Progenitor cell of endocrine pancreas (in vitro differentiated cells): ENCODE measurements at regions not wholly inside any gene's neighbourhood (a gene's known extent, or its start where the extent isn't known, plus 50 kb on each side); places are given as distances from the start of the nearest gene placed in this dataset.
"Not testable (repeated sequence)": the region's sequence is repeated elsewhere in the genome, so short reads cannot be mapped to it uniquely, and the experiment has no call there.

Source experiments
- DNase-seq: peaks from one replicate; pipeline ENCODE4 v3.0.0; 2021; ENCODE audit warnings: low spot score; ENCODE audit not compliant: unreplicated experiment
- H3K27ac Mint-ChIP-seq: 2 replicates; pipeline ENCODE4 v1.8.0; 2021; ENCODE audit warnings: mild to moderate bottlenecking, moderate library complexity, mixed read lengths
- H3K27me3 Mint-ChIP-seq: 2 replicates; pipeline ENCODE4 v1.8.0; 2021; ENCODE audit warnings: mixed read lengths
- H3K36me3 Mint-ChIP-seq: 2 replicates; pipeline ENCODE4 v1.8.0; 2022; ENCODE audit warnings: mixed read lengths; ENCODE audit not compliant: insufficient read depth
- H3K4me1 Mint-ChIP-seq: 2 replicates; pipeline ENCODE4 v1.8.0; 2021; ENCODE audit warnings: low read depth, mixed read lengths
- H3K4me3 Mint-ChIP-seq: 2 replicates; pipeline ENCODE4 v1.8.0; 2021; ENCODE audit warnings: low read depth, mild to moderate bottlenecking, moderate library complexity, mixed read lengths
- H3K9me3 Mint-ChIP-seq: 2 replicates; pipeline ENCODE4 v1.8.0; 2021; ENCODE audit warnings: low read depth, mixed read lengths
- CTCF ChIP-seq: fragments of 200-600 bp; sonication (generic); IDR thresholded peaks from one replicate; pipeline ENCODE4 v1.5.0; 2021; ENCODE audit warnings: antibody characterized with exemption, mild to moderate bottlenecking; ENCODE audit not compliant: unreplicated experiment

- Mint-ChIP-seq H3K4me1 (no peaks in the 10 kb centered on the region), H3K4me3 (no peak overlapping the region), H3K36me3 (no peaks in the 10 kb centered on the region), H3K27ac (no peak overlapping the region), H3K9me3 (peaks cover 3% of the 10 kb centered on the region), H3K27me3 (no peaks in the 10 kb centered on the region)
- no peak for DNase-seq
- TF ChIP-seq CTCF, result no peak
Measured at GRCh38 chr11:91075032-91075695, 852.3 kb upstream of the CHORDC1 start.

GRCh38 chr11:91067666-91068065, 844.8 kb upstream of the CHORDC1 start:
- TF ChIP-seq CTCF, result no peak
- Mint-ChIP-seq H3K27me3 (no peaks in the 10 kb centered on the region), H3K9me3 (peaks cover 3% of the 10 kb centered on the region), H3K36me3 (no peaks in the 10 kb centered on the region), H3K27ac (no peak overlapping the region), H3K4me3 (no peak overlapping the region), H3K4me1 (no peaks in the 10 kb centered on the region)
- no peak for DNase-seq

- Mint-ChIP-seq H3K4me1 (no peaks in the 10 kb centered on the region), H3K27me3 (no peaks in the 10 kb centered on the region)
Measured at GRCh38 chr11:91066456-91067047, 843.7 kb upstream of the CHORDC1 start.

GRCh38 chr11:91063399-91063798, 840.5 kb upstream of the CHORDC1 start:
- not testable (repeated sequence) for H3K27me3 Mint-ChIP-seq, H3K27ac Mint-ChIP-seq, H3K36me3 Mint-ChIP-seq, H3K4me3 Mint-ChIP-seq, DNase-seq, H3K4me1 Mint-ChIP-seq
- H3K9me3 Mint-ChIP-seq, result peaks cover 10% of the 10 kb centered on the region

More at GRCh38 chr11:91066456-91067047, 843.7 kb upstream of the CHORDC1 start:
- Mint-ChIP-seq H3K27ac (no peak overlapping the region), H3K36me3 (no peaks in the 10 kb centered on the region), H3K9me3 (no peaks in the 10 kb centered on the region), H3K4me3 (no peak overlapping the region)
- no peak for TF ChIP-seq CTCF
- DNase-seq, result no peak

GRCh38 chr11:91047882-91048281, 825.0 kb upstream of the CHORDC1 start:
- no peaks in the 10 kb centered on the region for H3K9me3 Mint-ChIP-seq
- H3K4me3 Mint-ChIP-seq, result no peak overlapping the region
- no peak for TF ChIP-seq CTCF
- no peak overlapping the region for H3K27ac Mint-ChIP-seq
- H3K36me3 Mint-ChIP-seq, result no peaks in the 10 kb centered on the region
- no peaks in the 10 kb centered on the region for H3K27me3 Mint-ChIP-seq
- DNase-seq, result no peak
- H3K4me1 Mint-ChIP-seq, result no peaks in the 10 kb centered on the region

- Mint-ChIP-seq H3K27me3 (no peaks in the 10 kb centered on the region), H3K4me3 (no peak overlapping the region), H3K4me1 (no peaks in the 10 kb centered on the region), H3K9me3 (no peaks in the 10 kb centered on the region), H3K36me3 (no peaks in the 10 kb centered on the region), H3K27ac (no peak overlapping the region)
- no peak for DNase-seq
- no peak for TF ChIP-seq CTCF
Measured at GRCh38 chr11:91046261-91046660, 823.4 kb upstream of the CHORDC1 start.
